ENCODE measurements at regions not wholly inside any gene's neighbourhood (a gene's known extent, or its start where the extent isn't known, plus 50 kb on each side); places are given as distances from the start of the nearest gene placed in this dataset.

DNA sequence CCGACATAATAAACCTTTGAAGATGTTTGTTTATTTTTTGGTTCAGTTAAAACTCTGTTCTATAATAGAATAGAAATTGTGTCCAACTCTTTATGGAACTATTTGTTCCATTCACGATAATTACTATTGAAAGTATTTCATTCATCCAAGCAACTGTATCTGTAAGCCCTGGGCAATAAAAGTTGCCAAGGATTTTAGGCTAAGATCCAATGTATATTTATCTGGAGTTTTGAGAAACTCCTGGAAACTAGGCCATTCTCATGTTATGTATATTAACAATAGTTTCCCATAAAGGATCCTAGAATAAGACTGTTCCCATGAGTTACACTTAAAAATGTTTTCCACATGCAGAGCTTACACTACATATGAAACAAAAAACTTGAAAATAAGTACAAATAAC lies 261.6 kb downstream of the SLITRK6 start:
- no peak overlapping the region for H3K4me3 ChIP-seq
- intact Hi-C loops (cut with DNase I; ENCODE audit: low total_unique reads), result no loop called here
- H3K36me3 ChIP-seq, result no peaks in the 10 kb centered on the region
- DNase-seq (ENCODE audit: low spot score in 2 of 2), result no peak
- H3K27ac ChIP-seq, result no peak overlapping the region
- H3K4me1 ChIP-seq, result no peaks in the 10 kb centered on the region
- TF ChIP-seq POLR2A (IDR thresholded peaks at IDR 0.05) (no peak), POLR2AphosphoS5 (IDR thresholded peaks at IDR 0.05) (no peak)
- TF ChIP-seq, protein P1, sequence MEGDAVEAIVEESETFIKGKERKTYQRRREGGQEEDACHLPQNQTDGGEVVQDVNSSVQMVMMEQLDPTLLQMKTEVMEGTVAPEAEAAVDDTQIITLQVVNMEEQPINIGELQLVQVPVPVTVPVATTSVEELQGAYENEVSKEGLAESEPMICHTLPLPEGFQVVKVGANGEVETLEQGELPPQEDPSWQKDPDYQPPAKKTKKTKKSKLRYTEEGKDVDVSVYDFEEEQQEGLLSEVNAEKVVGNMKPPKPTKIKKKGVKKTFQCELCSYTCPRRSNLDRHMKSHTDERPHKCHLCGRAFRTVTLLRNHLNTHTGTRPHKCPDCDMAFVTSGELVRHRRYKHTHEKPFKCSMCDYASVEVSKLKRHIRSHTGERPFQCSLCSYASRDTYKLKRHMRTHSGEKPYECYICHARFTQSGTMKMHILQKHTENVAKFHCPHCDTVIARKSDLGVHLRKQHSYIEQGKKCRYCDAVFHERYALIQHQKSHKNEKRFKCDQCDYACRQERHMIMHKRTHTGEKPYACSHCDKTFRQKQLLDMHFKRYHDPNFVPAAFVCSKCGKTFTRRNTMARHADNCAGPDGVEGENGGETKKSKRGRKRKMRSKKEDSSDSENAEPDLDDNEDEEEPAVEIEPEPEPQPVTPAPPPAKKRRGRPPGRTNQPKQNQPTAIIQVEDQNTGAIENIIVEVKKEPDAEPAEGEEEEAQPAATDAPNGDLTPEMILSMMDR (IDR thresholded peaks at IDR 0.05), result no peak
- H3K27me3 ChIP-seq, result no peaks in the 10 kb centered on the region
- no peaks in the 10 kb centered on the region for H3K9me3 ChIP-seq

DNA sequence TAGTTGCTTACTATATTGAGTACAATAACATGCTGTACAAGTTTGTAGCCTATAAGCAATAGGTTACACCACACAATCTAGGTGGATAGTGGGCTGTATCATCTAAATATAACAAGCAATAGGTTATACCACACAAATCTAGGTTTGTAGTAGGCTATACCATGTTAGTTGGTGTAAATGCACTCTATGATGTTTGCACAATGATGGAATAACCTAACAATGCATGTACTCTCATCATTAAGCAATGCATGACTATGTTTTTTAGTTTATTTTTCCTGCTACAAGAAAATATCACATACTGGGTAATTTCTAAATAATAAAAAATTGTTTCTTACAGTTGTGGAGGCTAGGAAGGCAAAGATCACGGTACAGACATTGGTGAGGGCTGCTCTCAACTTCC lies 262.5 kb downstream of the SLITRK6 start:
- intact Hi-C loops (cut with DNase I; ENCODE audit: low total_unique reads), result no loop called here
- H3K27me3 ChIP-seq, result no peaks in the 10 kb centered on the region
- TF ChIP-seq, protein P1 (IDR thresholded peaks at IDR 0.05), result no peak
- TF ChIP-seq POLR2A (IDR thresholded peaks at IDR 0.05), result no peak
- no peak for TF ChIP-seq POLR2AphosphoS5 (IDR thresholded peaks at IDR 0.05)
- no peak for DNase-seq (ENCODE audit: low spot score in 2 of 2)
- H3K4me1 ChIP-seq, result no peaks in the 10 kb centered on the region
- no peaks in the 10 kb centered on the region for H3K36me3 ChIP-seq
- no peak overlapping the region for H3K4me3 ChIP-seq
- H3K9me3 ChIP-seq, result no peaks in the 10 kb centered on the region
- no peak overlapping the region for H3K27ac ChIP-seq

DNA sequence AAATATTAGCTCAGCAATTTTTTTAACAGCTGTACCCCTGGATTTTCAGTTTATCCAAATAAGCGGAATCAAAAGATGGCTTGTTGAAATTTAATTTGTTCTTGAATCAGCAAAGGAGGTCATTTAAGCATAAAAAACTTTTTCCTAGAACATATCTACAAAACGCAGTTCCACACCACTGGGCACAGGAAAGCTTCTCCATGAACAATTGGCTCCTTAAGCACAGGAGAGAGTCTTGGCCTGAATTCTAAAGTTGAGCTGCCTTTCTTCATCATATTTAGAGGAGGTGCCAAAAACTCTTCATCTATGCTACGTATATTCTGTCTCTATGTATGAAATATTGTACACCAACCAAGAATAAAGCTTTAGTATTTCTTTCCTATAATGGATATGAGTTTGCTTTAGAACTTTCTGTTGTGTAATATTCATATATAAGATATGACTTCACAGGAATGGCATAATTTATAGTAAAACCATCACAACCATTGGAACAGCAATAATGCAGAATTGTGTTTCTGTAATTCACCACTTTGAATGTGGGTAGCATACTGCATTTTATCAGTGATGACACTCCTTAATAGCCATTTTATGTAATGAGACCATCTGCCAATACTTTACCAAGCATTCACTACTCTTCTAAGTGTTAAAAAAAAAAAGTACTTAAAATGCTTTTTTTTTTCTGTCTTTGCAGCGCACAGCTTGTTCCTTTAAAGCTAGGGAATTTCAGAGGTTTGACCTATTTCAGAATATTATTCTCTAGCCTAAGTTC lies 263.7 kb downstream of the SLITRK6 start:
- Histone ChIP-seq H3K27me3 (no peaks in the 10 kb centered on the region), H3K36me3 (no peaks in the 10 kb centered on the region), H3K9me3 (no peaks in the 10 kb centered on the region), H3K4me1 (no peaks in the 10 kb centered on the region), H3K27ac (no peak overlapping the region), H3K4me3 (no peak overlapping the region)
- TF ChIP-seq POLR2A (IDR thresholded peaks at IDR 0.05), result no peak
- TF ChIP-seq POLR2AphosphoS5 (IDR thresholded peaks at IDR 0.05), result no peak
- TF ChIP-seq, protein P1 (IDR thresholded peaks at IDR 0.05), result no peak
- intact Hi-C loops (cut with DNase I; ENCODE audit: low total_unique reads), result no loop called here
- no peak for DNase-seq (ENCODE audit: low spot score in 2 of 2)

DNA sequence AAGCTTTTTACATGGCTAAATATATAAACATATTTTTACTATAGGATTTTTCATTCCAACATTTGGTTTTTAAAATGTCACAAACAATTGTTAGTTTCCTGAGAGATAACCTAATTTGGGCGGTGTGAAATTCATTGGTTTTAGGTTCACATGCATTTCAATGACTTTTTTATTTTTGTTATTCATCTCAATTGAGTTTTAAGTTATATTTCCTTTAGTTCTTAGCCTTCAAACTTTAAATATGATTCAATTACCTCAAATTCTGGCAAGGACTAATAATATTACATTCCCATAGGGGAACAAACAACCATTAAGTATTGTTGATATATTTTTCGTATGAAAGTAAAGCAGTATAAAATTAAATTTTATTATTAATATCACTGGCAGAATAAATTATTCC lies 265.3 kb downstream of the SLITRK6 start:
- no peak overlapping the region for H3K4me3 ChIP-seq
- intact Hi-C loops (cut with DNase I; ENCODE audit: low total_unique reads), result no loop called here
- no peak for DNase-seq (ENCODE audit: low spot score in 2 of 2)
- no peaks in the 10 kb centered on the region for H3K36me3 ChIP-seq
- H3K4me1 ChIP-seq, result no peaks in the 10 kb centered on the region
- no peaks in the 10 kb centered on the region for H3K27me3 ChIP-seq
- H3K9me3 ChIP-seq, result no peaks in the 10 kb centered on the region
- H3K27ac ChIP-seq, result no peak overlapping the region
- no peak for TF ChIP-seq POLR2A (IDR thresholded peaks at IDR 0.05)
- no peak for TF ChIP-seq POLR2AphosphoS5 (IDR thresholded peaks at IDR 0.05)
- TF ChIP-seq, protein P1 (IDR thresholded peaks at IDR 0.05), result no peak

DNA sequence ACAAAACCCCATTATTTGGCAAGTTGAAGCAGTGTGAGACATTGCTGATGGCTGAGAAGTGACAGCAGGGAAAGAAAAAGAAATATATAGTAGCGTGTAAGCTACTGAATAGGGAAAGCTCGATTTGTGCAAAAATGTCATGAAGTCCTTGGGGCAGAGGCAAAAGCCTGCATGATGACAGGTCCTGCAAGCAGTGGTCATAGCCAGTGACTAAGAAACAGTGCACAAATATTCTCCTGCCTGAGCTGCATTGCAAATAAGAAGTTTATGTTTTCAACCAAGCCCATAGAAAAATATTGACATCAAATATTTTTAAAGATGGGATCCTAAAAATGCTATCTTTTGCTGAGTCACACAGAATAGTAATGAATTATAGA lies 270.0 kb downstream of the SLITRK6 start:
- H3K4me3 ChIP-seq, result no peak overlapping the region
- no peaks in the 10 kb centered on the region for H3K9me3 ChIP-seq
- H3K27ac ChIP-seq, result peak overlapping the region in 1 of 2 donors; percentile 0
- H3K27me3 ChIP-seq, result no peaks in the 10 kb centered on the region
- no peaks in the 10 kb centered on the region for H3K36me3 ChIP-seq
- intact Hi-C loops (cut with DNase I; ENCODE audit: low total_unique reads), result no loop called here
- no peaks in the 10 kb centered on the region for H3K4me1 ChIP-seq
- no peak for DNase-seq (ENCODE audit: low spot score in 2 of 2)
- TF ChIP-seq POLR2A (IDR thresholded peaks at IDR 0.05), result no peak
- TF ChIP-seq, protein P1 (IDR thresholded peaks at IDR 0.05), result no peak
- TF ChIP-seq POLR2AphosphoS5 (IDR thresholded peaks at IDR 0.05), result no peak

Data from breast epithelium (tissue), 4 donors.